UCSD-AML1 (cell line): ENCODE measurements at regions not wholly inside any gene's neighbourhood (a gene's known extent, or its start where the extent isn't known, plus 50 kb on each side); places are given as distances from the start of the nearest gene placed in this dataset.

Experiments used
- DNase-seq: peaks from one replicate; lab custom pipeline; 2025; ENCODE audit not compliant: unreplicated experiment; lab: John Stamatoyannopoulos, UW

DNA sequence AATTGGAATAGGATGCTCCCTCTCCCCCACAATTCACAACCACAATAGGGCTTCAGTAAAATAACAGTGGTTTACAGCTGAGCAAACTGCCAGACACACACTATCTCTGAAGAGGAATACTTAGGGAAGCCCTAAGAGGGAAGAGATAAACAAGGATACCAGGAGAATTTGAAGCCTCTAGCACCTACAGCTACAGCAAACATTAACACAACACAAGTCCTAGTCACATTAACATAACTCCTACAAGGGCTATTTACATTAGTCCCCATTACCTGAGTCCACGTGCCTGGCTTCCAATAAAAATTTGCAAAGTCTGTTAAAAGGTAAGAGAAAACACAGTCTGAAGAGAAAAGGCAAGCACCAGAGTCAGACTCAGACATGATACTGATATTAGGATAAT, 346.9 kb upstream of the CDIN1 start:
- DNase-seq, result no peak

GRCh38 chr15:36234743-36235142, 344.7 kb upstream of the CDIN1 start:
- DNase-seq, result no peak

- DNase-seq, result no peak
These were observed 344.3 kb upstream of the CDIN1 start for GRCh38 chr15:36235173-36235572.

DNA sequence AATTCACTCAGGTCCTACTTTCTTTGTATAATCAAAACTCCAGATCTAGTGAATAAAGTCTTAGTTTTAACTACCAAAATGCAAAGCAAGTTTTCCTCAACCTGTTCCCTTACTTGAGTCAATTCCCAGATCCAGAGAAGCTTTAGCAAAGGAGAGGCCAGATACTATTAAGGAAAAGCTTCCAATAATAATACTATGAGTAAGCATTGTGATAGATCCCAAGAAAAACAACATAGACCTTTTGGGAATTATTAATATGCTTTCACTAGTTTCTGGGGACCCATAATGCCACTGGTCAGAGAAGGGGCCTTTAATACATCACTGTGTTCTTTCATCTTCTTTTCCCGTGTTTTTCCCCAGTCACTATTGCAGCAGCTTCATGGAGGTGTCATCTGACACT, 339.9 kb upstream of the CDIN1 start:
- no peak for DNase-seq

DNA sequence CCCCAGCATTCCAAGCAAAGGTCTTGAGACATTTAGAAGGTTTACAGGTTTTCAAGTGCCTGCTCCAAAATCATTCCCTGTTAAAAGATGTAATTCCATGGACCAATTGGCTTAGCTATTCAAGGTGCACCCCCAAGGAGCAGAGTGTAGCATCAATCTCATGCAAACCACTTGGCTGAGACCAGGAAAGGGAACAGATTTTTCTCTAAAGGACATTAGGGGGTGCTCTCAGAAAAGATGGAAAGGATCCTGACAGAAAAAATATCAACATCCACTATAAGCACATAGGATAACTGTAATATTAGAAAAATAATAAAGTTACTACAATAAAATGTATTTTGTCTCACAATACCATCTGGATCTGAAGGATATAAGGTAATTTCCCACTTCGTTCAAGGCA, 328.0 kb upstream of the CDIN1 start:
- DNase-seq, result no peak

DNA sequence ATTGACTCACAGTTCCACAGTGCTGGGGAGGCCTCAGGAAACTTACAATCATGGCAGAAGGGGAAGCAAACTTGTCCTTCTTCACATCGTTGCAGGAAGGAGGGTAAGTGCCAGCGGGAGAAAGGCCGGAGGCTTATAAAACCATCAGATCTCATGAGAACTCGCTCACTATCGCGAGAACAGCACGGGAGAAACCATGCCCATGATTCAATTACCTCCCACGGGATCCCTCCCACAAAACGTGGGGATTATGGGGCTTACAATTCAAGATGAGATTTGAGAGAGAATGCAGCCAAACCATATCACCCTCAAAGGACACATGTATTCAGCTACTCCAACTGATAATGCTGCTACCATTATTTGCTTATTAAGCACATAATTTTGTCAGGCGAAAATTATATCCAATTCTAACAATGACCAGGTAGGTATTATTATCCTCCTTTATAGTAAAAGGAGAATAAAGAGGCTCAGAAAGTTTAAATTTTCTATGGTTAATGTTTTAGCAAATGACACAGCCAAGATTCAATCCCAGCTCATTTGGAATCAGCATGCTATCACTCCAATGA, 327.2 kb upstream of the CDIN1 start:
- DNase-seq, result no peak

GRCh38 chr15:36254426-36254825, 325.0 kb upstream of the CDIN1 start:
- no peak for DNase-seq

GRCh38 chr15:36256404-36256807, 323.0 kb upstream of the CDIN1 start:
- no peak for DNase-seq

- no peak for DNase-seq
These were observed 315.8 kb upstream of the CDIN1 start for GRCh38 chr15:36263666-36264065.

- DNase-seq, result no peak
These were observed 314.0 kb upstream of the CDIN1 start for GRCh38 chr15:36265422-36265821.

GRCh38 chr15:36271048-36271447, 308.4 kb upstream of the CDIN1 start:
- no peak for DNase-seq

GRCh38 chr15:36275656-36276055, 303.8 kb upstream of the CDIN1 start:
- no peak for DNase-seq

DNA sequence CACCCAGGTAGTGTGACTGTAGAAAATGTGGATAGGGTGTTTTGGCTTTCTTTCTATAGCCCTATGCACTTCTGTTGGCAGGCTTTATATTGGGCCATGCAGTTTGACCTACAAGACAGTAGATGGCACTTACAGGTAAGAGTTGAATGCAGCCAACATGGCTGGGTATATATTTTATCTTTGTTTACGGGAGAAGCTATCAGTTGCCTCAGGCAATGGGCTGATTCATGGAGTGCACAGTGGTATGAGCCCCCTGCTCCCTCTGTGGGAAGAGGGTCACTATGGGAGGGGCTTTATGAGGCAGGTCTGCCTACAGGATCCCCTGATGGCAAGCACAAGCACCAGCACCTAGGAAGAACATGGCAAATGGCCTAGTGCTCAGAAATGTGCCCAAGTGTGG, 301.2 kb upstream of the CDIN1 start:
- DNase-seq, result no peak

DNA sequence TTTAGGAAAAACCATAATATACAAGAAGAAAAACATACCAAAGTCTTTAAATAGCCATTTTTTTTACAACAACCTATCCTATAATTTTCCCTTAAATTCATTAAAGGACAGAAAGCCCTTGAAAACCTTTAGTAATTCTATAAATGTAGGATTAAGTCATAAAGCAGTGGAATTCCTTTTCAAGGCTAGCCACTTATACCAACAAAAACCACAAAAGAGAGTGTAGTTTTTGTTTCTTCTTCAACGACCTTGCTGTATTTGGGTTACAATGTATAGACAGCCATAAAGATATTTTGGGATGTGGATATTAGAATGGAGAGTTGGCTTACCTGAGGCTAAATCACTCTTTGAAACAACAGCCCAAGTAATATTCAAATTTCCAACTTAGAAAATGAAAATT, 296.6 kb upstream of the CDIN1 start:
- no peak for DNase-seq

GRCh38 chr15:36284911-36285310, 294.5 kb upstream of the CDIN1 start:
- no peak for DNase-seq

DNA sequence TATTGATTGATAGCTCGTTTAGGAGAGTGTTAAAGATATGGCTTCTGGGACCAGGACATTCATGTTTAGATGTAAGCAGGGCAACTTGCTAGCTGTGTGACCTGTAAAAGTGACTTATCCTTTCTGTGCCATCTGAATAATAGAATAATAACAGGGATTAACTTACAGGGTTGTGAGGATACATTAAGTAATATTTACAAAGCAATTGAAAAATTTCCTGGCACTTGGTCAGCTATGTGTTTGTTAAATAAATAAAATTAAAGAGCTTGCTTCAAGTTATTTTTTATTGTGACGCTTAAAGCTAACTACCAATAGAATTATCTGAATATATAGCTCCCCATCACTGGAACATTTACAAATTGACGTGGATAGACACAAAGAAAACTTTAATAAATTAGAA, 287.9 kb upstream of the CDIN1 start:
- no peak for DNase-seq

DNA sequence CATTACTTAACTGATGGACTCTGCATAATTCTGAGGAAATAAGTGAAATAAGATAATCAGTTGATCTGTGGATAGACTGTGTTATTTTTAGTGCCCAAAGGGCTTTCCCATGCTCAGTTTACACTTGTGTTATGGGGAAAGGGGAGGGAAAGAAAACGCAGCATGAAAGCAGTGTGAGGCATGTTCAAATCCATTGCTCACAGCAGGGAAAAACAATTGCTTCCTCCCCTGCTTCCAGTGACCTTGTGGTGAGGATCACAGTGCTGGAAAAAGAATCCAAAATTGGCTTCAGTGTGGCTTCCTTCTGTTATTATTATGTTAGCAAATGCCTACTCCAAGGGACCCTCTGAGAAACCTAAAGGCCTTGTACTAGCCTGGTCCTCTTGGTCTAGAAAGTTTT, 285.1 kb upstream of the CDIN1 start:
- no peak for DNase-seq

DNA sequence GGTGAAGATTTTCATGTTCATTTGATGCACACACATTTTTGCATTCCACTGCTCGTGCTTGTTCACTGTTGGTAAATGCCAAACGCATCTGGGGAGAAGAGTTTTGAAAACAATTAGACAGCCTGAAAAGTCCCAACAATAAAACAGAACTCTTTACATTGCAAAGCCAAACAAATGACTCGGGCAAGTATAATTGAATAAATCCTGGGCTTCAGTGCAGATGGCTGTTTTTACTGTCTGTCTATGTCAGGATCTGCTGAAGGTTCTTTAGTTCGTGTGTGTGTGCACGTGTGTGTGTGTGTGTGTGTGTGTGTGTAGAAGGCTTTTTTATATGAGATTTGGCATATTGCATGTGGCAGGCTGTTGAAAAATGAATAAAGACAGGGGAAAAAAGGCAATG, 277.5 kb upstream of the CDIN1 start:
- DNase-seq, result no peak

GRCh38 chr15:36313021-36313420, 266.4 kb upstream of the CDIN1 start:
- DNase-seq, result no peak

DNA sequence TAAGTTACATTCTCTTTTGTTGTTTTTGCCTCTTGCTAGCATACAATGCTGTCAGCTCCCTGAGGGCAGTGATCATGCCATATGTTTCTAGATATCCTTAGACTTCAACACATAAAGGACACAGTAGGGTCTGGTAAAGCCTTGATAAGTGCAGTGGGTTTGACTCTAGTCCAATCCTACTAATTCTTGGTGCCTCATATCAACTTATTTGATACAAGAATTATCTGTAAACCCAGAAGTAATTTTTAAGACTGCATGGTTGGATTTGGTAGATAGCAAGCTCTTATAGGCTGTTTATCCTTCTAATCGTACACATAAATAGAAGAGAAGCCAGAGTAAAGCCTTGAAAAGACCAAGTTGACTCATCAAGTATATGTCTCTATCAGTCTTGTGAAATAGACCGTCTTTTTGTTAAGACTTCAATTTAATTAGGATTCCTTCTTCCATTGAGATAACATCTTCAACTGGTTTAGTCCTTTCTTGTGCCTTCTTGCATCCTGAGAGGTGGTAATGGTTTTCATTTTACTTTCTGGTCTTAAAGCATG, 265.6 kb upstream of the CDIN1 start:
- DNase-seq, result no peak

DNA sequence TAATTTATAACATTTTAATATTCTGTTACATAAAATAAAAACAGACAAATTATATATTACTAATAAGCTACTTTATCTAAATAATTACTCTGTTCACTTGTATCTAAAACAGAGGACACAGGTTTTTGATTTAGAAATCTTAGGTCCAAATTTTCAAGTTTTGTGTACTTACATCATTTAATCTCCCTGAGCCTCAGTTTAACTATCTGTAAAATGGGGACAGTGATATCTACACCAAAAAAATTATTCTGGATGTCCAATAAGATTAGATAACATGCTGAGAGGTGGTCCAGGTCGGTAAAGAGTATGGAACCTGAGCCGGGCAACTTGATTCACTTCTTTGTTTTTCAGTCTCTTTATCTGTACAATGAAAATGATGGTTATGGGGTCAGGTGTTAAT, 263.8 kb upstream of the CDIN1 start:
- DNase-seq, result no peak

DNA sequence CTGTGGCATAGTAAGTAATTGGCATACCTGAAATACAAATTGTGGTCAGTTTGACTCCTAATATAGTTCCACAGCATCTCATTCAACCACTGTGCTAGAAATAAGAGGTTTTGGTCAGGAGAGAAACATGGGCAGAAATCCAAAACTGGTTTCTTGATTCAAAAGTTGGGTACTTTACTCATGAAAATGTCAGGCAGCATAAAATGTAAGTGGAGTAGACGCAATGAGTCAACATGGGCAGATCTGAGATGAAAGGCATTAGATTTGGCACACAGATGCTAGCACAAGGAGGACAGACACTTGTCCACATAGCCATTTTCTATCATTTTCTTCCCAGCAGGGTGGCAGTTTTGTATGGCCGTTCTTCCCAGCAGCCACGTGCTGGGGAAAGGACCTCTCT, 255.8 kb upstream of the CDIN1 start:
- no peak for DNase-seq

DNA sequence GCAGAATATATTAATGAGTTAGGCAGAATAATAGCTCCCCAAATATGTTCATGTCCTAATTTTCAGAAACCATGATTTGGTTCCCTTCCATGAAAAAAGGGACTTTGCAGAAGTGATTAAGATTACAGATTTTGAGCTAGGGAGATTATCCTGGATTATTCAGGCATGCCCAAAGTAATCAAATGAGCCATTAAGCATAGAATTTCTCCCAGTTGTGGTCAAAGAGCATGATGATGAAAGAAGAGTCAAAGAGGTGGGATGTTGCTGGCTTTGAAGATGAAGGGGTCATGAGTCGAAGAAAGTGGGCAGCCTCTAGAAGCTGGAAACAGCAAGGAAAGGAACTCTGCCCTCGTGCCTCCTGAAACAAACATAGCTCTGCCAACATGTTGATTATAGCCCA, 254.2 kb upstream of the CDIN1 start:
- DNase-seq, result no peak

GRCh38 chr15:36329592-36329991, 249.8 kb upstream of the CDIN1 start:
- no peak for DNase-seq
